ENCODE measurements at regions not wholly inside any gene's neighbourhood (a gene's known extent, or its start where the extent isn't known, plus 50 kb on each side); places are given as distances from the start of the nearest gene placed in this dataset.

DNA sequence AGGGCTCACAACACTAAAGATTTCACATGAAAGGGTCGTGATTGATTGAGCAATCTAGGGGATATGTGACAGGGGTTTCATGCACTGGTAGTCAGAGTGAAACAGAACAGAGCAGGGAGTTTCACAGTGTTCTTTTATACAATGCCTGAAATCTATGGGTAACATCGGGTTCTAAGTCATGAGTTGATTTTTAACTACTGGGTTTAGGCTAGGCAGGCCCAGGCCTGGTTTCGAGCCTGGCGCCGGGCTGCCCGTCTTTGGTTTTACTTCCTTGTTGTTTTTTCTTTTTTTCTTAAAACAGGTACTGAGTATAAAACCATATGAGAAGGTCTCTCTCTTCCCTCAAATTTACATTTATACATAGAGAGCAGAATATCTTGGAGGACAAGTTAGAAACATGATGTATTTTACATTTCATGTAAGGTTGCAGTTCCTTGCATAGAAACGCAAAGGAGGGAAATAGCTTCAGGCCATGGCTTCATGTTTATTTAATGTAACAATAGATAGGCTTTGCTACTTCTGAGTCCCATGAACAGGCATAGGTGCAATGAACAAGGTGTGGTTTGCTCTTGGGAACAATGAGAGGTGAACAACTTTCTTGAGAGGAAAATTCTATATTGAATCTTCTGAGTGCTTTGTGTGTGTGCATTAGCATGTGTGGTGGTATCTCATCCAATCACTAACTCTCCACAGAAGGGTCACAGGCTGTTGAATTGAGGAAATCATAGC is 128.9 kb upstream of the RXFP2 start:
- Mint-ChIP-seq H3K4me1 (no peaks in the 10 kb centered on the region), H3K27ac (no peak overlapping the region), H3K27me3 (no peaks in the 10 kb centered on the region), H3K4me3 (no peak overlapping the region), H3K9me3 (ENCODE audit: low read depth) (no peaks in the 10 kb centered on the region), H3K36me3 (no peaks in the 10 kb centered on the region)
- DNase-seq (no peak), ATAC-seq (no peak)
- CTCF ChIA-PET = no interaction called here

DNA sequence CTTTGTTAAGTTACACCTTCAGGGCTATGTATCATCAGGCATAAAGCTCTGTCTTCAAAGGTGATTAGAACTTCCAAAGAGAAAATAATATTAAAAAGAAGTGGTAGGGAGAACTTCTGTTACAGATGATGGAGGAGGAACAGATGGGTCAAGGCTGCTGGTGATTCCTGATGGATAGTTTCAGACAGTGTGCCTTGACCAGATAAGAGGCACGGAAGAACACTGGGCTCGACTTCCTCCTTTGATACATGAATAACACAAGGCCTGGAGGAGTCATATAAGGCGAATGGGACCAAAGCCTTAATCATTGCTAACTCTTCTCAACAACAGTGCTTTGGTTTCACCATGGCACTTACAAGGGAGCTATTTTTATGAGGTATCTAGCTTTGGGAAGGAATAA is 128.1 kb upstream of the RXFP2 start:
- no peaks in the 10 kb centered on the region for H3K36me3 Mint-ChIP-seq
- no peak overlapping the region for H3K27ac Mint-ChIP-seq
- no peak for DNase-seq
- no peak overlapping the region for H3K4me3 Mint-ChIP-seq
- no peaks in the 10 kb centered on the region for H3K9me3 Mint-ChIP-seq (ENCODE audit: low read depth)
- ATAC-seq = no peak
- CTCF ChIA-PET = no interaction called here
- H3K27me3 Mint-ChIP-seq = no peaks in the 10 kb centered on the region
- H3K4me1 Mint-ChIP-seq = no peaks in the 10 kb centered on the region

DNA sequence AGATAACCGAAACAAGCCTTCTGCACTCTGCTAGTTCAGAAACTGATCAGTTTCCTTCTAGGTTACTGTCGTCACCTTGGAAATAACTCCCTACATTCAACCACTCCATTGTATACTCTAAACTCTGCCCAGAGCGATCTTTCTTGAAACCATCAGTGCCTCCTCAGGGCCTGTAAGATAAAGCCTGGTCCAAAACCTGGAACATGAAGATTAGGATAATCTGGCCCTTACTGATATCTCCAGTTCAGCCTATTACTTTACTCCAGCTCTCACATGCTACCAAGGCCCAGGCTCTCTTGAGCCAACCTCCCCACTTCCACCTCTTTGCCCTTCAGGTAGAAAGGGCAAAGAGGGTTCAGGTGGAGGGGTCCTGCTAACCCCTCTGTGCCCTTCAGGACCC is 125.3 kb upstream of the RXFP2 start:
- Mint-ChIP-seq H3K4me3 (no peak overlapping the region), H3K27me3 (no peaks in the 10 kb centered on the region), H3K4me1 (no peaks in the 10 kb centered on the region), H3K9me3 (ENCODE audit: low read depth) (no peaks in the 10 kb centered on the region), H3K36me3 (no peaks in the 10 kb centered on the region), H3K27ac (no peak overlapping the region)
- ATAC-seq (no peak), DNase-seq (no peak)
- CTCF ChIA-PET = no interaction called here

GRCh38 chr13:31614704-31615103 is 124.6 kb upstream of the RXFP2 start:
- no peak for DNase-seq
- ATAC-seq = no peak
- Mint-ChIP-seq H3K36me3 (no peaks in the 10 kb centered on the region), H3K9me3 (ENCODE audit: low read depth) (no peaks in the 10 kb centered on the region), H3K4me3 (no peak overlapping the region), H3K27ac (no peak overlapping the region), H3K27me3 (no peaks in the 10 kb centered on the region), H3K4me1 (no peaks in the 10 kb centered on the region)
- CTCF ChIA-PET = no interaction called here

DNA sequence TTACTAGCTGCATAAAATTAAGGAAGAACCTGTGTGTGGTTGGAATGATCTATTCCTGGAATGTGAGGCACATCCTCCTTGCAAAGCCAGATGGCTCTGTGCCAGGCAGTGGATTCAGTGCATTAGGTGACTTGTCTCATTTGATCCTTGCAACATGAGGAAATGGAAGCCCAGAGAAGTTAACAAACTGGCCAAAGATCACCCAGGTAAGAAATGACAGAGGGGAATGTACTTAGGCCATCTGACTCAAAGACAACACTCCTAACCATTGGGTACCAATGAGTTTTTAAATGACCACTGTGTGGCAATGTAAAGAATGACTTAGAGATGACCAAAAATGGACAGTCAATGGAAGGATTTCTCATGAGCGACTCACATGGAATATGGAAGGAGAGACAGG is 114.2 kb upstream of the RXFP2 start:
- no peaks in the 10 kb centered on the region for H3K9me3 Mint-ChIP-seq (ENCODE audit: low read depth)
- no peak overlapping the region for H3K27ac Mint-ChIP-seq
- H3K27me3 Mint-ChIP-seq = no peaks in the 10 kb centered on the region
- CTCF ChIA-PET = no interaction called here
- ATAC-seq (no peak), DNase-seq (no peak)
- H3K4me3 Mint-ChIP-seq = no peak overlapping the region
- H3K4me1 Mint-ChIP-seq = no peaks in the 10 kb centered on the region
- no peaks in the 10 kb centered on the region for H3K36me3 Mint-ChIP-seq

DNA sequence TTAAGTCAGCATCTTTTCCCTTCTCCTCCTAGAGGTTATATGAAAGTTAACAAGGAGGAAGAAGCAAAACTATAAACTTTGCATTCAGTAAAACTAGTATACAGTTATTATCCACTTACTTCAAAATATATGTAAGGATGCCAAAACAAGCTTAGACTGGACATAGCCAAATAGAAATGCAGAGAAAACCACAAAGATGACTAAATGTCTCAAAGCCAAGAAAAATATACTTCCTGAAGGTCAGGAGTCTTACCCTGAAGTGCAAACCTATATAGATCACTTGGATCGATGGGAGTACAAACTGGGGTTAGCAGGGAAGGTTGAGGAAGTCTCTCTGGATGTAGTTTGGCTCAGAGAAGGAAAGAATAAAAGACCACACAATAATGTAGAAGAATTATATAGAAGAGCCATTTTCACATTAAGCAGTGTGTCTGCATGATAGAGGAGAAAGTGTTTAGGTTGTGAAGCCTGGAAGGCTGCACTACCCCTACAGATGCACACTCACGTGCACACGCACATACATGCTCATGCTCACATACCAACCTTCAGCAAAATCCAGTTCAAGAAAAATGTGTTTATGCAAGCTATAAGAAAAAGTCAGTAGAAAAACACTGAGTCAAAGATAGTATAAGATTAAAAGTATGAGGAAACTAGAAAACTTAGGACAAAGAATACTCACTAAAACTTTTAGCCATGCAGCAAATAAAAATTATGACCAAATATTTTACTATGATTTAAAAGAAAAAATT is 112.1 kb upstream of the RXFP2 start:
- H3K9me3 Mint-ChIP-seq (ENCODE audit: low read depth) = peaks cover 3% of the 10 kb centered on the region
- no peaks in the 10 kb centered on the region for H3K4me1 Mint-ChIP-seq
- no peak overlapping the region for H3K4me3 Mint-ChIP-seq
- H3K27me3 Mint-ChIP-seq = no peaks in the 10 kb centered on the region
- no peaks in the 10 kb centered on the region for H3K36me3 Mint-ChIP-seq
- no peak overlapping the region for H3K27ac Mint-ChIP-seq
- no peak for ATAC-seq
- CTCF ChIA-PET = no interaction called here
- no peak for DNase-seq

DNA sequence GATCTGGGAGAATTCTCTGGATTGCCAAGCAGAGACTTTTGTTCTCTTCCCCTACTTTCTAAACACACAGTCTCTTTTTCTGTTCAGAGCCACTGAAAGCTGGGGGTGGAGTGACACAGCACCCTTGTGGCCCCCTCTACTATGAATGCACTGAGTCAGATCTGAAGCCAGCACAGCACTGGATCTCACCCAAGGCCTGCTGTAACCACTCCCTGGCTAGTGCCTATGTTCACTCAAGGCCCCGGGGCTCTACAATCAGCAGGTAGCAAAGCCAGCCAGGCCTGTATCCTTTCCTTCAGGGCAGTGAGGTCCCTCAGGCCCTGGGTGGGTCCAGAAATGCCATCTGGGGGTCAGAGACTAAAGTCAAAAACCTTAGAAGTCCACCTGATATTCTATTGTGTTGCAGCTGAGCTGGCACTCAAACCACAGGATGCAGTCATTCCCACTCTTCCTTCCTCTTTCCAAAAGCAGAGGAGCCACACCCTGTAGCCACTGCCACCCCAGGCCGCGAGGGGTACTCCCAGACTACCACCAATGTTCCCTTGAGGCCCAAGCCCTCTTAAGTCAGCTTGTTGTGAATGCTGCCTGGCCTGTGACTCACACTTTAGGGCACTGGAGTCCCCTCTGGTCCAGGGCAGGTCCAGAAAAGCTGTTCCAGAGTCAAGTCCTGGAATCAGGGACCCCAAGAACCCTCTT is 110.1 kb upstream of the RXFP2 start:
- no peak for ATAC-seq
- no peak overlapping the region for H3K4me3 Mint-ChIP-seq
- H3K27ac Mint-ChIP-seq = no peak overlapping the region
- no peak for DNase-seq
- CTCF ChIA-PET = no interaction called here
- no peaks in the 10 kb centered on the region for H3K27me3 Mint-ChIP-seq
- peaks cover 3% of the 10 kb centered on the region for H3K9me3 Mint-ChIP-seq (ENCODE audit: low read depth)
- H3K36me3 Mint-ChIP-seq = no peaks in the 10 kb centered on the region
- H3K4me1 Mint-ChIP-seq = no peaks in the 10 kb centered on the region

DNA sequence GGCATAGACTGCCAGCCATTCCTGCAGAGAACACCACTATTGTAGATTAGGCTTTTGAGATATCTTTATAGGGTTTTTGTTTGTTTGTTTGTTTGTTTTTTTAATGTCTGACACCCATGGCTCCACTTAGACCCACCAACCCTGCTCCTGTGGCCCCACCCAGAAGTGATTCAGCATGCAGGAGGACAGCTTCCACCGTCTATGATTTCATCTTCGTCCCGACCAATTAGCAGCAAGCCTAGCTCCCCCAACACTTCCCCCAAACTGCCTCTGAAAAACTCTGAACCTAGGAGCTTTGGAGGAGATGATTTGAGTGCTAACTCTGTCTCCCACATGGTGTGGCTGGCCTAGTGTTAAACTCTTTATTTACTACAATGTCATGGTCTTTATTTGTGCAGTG is 108.3 kb upstream of the RXFP2 start:
- no peaks in the 10 kb centered on the region for H3K27me3 Mint-ChIP-seq
- H3K4me3 Mint-ChIP-seq = no peak overlapping the region
- H3K36me3 Mint-ChIP-seq = no peaks in the 10 kb centered on the region
- H3K4me1 Mint-ChIP-seq = no peaks in the 10 kb centered on the region
- CTCF ChIA-PET = no interaction called here
- ATAC-seq (no peak), DNase-seq (no peak)
- H3K27ac Mint-ChIP-seq = no peak overlapping the region
- peaks cover 3% of the 10 kb centered on the region for H3K9me3 Mint-ChIP-seq (ENCODE audit: low read depth)

GRCh38 chr13:31631746-31632145 is 107.6 kb upstream of the RXFP2 start:
- CTCF ChIA-PET = no interaction called here
- Mint-ChIP-seq H3K4me1 (no peaks in the 10 kb centered on the region), H3K9me3 (ENCODE audit: low read depth) (peaks cover 3% of the 10 kb centered on the region), H3K4me3 (no peak overlapping the region), H3K27ac (no peak overlapping the region), H3K36me3 (no peaks in the 10 kb centered on the region), H3K27me3 (no peaks in the 10 kb centered on the region)
- no peak for ATAC-seq
- no peak for DNase-seq

- CTCF ChIA-PET = no interaction called here
- Mint-ChIP-seq H3K4me1 (no peaks in the 10 kb centered on the region), H3K9me3 (ENCODE audit: low read depth) (peaks cover 4% of the 10 kb centered on the region), H3K36me3 (no peaks in the 10 kb centered on the region), H3K4me3 (no peak overlapping the region), H3K27me3 (no peaks in the 10 kb centered on the region), H3K27ac (no peak overlapping the region)
- no peak for DNase-seq
- no peak for ATAC-seq
Observed at GRCh38 chr13:31638577-31638976, 100.7 kb upstream of the RXFP2 start.

- Mint-ChIP-seq H3K27me3 (no peaks in the 10 kb centered on the region), H3K9me3 (ENCODE audit: low read depth) (peaks cover 4% of the 10 kb centered on the region), H3K36me3 (no peaks in the 10 kb centered on the region), H3K27ac (no peak overlapping the region), H3K4me3 (no peak overlapping the region), H3K4me1 (no peaks in the 10 kb centered on the region)
- ATAC-seq (no peak), DNase-seq (no peak)
- CTCF ChIA-PET = no interaction called here
Observed at GRCh38 chr13:31639443-31640163, 99.7 kb upstream of the RXFP2 start.

GRCh38 chr13:31649766-31650165 is 89.6 kb upstream of the RXFP2 start:
- CTCF ChIA-PET = no interaction called here
- ATAC-seq (no peak), DNase-seq (no peak)
- Mint-ChIP-seq H3K4me1 (no peaks in the 10 kb centered on the region), H3K27me3 (no peaks in the 10 kb centered on the region), H3K27ac (no peak overlapping the region), H3K4me3 (no peak overlapping the region), H3K9me3 (ENCODE audit: low read depth) (peaks cover 5% of the 10 kb centered on the region), H3K36me3 (no peaks in the 10 kb centered on the region)

- DNase-seq (no peak), ATAC-seq (no peak)
- Mint-ChIP-seq H3K9me3 (ENCODE audit: low read depth) (peaks cover 7% of the 10 kb centered on the region), H3K4me3 (no peak overlapping the region), H3K27ac (no peak overlapping the region), H3K27me3 (no peaks in the 10 kb centered on the region), H3K4me1 (no peaks in the 10 kb centered on the region), H3K36me3 (no peaks in the 10 kb centered on the region)
- CTCF ChIA-PET = no interaction called here
Observed at GRCh38 chr13:31653730-31654129, 85.6 kb upstream of the RXFP2 start.
